Skin of body (tissue), 1 donor: ENCODE measurements at regions not wholly inside any gene's neighbourhood (a gene's known extent, or its start where the extent isn't known, plus 50 kb on each side); places are given as distances from the start of the nearest gene placed in this dataset.
"Not testable (repeated sequence)": the region's sequence is repeated elsewhere in the genome, so short reads cannot be mapped to it uniquely, and the experiment has no call there.

ENCODE experiments used
- DNase-seq: peaks from one replicate; lab custom pipeline; 2025; lab: John Stamatoyannopoulos, UW

- no peak for DNase-seq
Observed at GRCh38 chr2:183610724-183611123, 486.5 kb downstream of the NUP35 start.

- DNase-seq, result peak; percentile 5
Observed at GRCh38 chr2:183614799-183615435, 490.7 kb downstream of the NUP35 start.

GRCh38 chr2:183623227-183623626, 499.0 kb downstream of the NUP35 start:
- no peak for DNase-seq

GRCh38 chr2:183630964-183631363, 506.7 kb downstream of the NUP35 start:
- DNase-seq, result no peak

GRCh38 chr2:183656121-183656520, 531.9 kb downstream of the NUP35 start:
- no peak for DNase-seq

GRCh38 chr2:183665425-183665824, 541.2 kb downstream of the NUP35 start:
- no peak for DNase-seq

- no peak for DNase-seq
Observed at GRCh38 chr2:183666031-183666430, 541.8 kb downstream of the NUP35 start.

GRCh38 chr2:183671233-183671632, 547.0 kb downstream of the NUP35 start:
- no peak for DNase-seq

GRCh38 chr2:183678908-183679307, 554.7 kb downstream of the NUP35 start:
- DNase-seq, result no peak

- no peak for DNase-seq
Observed at GRCh38 chr2:183680573-183680972, 556.3 kb downstream of the NUP35 start.

- no peak for DNase-seq
Observed at GRCh38 chr2:183684686-183685085, 560.4 kb downstream of the NUP35 start.

GRCh38 chr2:183696028-183696427, 571.8 kb downstream of the NUP35 start:
- DNase-seq, result no peak

- no peak for DNase-seq
Observed at GRCh38 chr2:183709829-183710228, 585.6 kb downstream of the NUP35 start.

- DNase-seq, result no peak
Observed at GRCh38 chr2:183718246-183718645, 594.0 kb downstream of the NUP35 start.

- no peak for DNase-seq
Observed at GRCh38 chr2:183723278-183723677, 599.0 kb downstream of the NUP35 start.

- DNase-seq, result no peak
Observed at GRCh38 chr2:183729380-183729779, 605.1 kb downstream of the NUP35 start.

- DNase-seq, result no peak
Observed at GRCh38 chr2:183740241-183740640, 616.0 kb downstream of the NUP35 start.

GRCh38 chr2:183752571-183752970, 628.3 kb downstream of the NUP35 start:
- DNase-seq, result no peak

GRCh38 chr2:183759033-183759432, 634.8 kb downstream of the NUP35 start:
- DNase-seq, result no peak

- DNase-seq, result no peak
Observed at GRCh38 chr2:183773775-183774174, 649.5 kb downstream of the NUP35 start.

GRCh38 chr2:183780072-183780471, 655.8 kb downstream of the NUP35 start:
- DNase-seq, result no peak

GRCh38 chr2:183782436-183782835, 658.2 kb downstream of the NUP35 start:
- DNase-seq, result no peak

GRCh38 chr2:183788796-183789195, 664.6 kb downstream of the NUP35 start:
- DNase-seq, result not testable (repeated sequence)
